Keratinocyte (primary cell): ENCODE measurements at regions not wholly inside any gene's neighbourhood (a gene's known extent, or its start where the extent isn't known, plus 50 kb on each side); places are given as distances from the start of the nearest gene placed in this dataset.

Experiments
- EZH2 ChIP-seq: IDR thresholded peaks from one replicate; pipeline ENCODE4 v1.6.1; 2012; ENCODE audit warnings: inconsistent platforms, mild to moderate bottlenecking, low read length, moderate library complexity
- TF ChIP-seq, protein P1 (sequence below), 3 experiments: IDR thresholded peaks in 1 of 3; conservative IDR thresholded peaks in 1 of 3; optimal IDR thresholded peaks in 1 of 3; 2 replicates in 2 of 3; 3 replicates in 1 of 3; pipeline versions ENCODE3 to v1.5.1; 2011; ENCODE audit warnings: low read length in 3 of 3, mild to moderate bottlenecking in 3 of 3, moderate library complexity in 2 of 3, control low read depth in 1 of 3, inconsistent platforms in 1 of 3; ENCODE audit not compliant: insufficient read depth in 2 of 3; ENCODE audit errors: extremely low read depth in 1 of 3

DNA sequence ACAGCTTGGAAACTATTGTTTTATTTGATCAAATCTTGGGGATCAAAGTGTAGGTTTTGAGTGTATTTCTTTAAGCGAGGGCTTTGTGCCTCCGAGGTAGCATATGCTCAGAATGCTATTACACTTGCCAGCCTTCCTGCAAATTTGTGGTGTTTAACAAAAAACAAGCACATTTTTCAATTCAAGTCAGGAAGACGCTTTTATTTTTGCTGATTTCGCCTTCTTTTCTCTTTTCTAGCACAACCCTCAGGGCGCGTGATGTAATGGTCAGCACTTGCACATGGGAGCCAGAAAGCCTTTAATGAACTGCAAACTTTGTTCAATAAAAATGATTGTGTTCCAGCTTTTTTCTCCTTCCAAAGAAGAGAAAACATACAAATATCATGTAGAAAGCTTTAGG lies 466.5 kb downstream of the PRKD1 start:
- TF ChIP-seq, protein P1, sequence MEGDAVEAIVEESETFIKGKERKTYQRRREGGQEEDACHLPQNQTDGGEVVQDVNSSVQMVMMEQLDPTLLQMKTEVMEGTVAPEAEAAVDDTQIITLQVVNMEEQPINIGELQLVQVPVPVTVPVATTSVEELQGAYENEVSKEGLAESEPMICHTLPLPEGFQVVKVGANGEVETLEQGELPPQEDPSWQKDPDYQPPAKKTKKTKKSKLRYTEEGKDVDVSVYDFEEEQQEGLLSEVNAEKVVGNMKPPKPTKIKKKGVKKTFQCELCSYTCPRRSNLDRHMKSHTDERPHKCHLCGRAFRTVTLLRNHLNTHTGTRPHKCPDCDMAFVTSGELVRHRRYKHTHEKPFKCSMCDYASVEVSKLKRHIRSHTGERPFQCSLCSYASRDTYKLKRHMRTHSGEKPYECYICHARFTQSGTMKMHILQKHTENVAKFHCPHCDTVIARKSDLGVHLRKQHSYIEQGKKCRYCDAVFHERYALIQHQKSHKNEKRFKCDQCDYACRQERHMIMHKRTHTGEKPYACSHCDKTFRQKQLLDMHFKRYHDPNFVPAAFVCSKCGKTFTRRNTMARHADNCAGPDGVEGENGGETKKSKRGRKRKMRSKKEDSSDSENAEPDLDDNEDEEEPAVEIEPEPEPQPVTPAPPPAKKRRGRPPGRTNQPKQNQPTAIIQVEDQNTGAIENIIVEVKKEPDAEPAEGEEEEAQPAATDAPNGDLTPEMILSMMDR (optimal IDR thresholded peaks at IDR 0.05 in 1 of 3, IDR thresholded peaks at IDR 0.05 in 1 of 3, conservative IDR thresholded peaks at IDR 0.05 in 1 of 3; ENCODE audit: extremely low read depth in 1 of 3, insufficient read depth in 2 of 3, low read length in 3 of 3) = no peak
- TF ChIP-seq EZH2 = no peak
